ENCODE measurements at regions not wholly inside any gene's neighbourhood (a gene's known extent, or its start where the extent isn't known, plus 50 kb on each side); places are given as distances from the start of the nearest gene placed in this dataset.

DNA sequence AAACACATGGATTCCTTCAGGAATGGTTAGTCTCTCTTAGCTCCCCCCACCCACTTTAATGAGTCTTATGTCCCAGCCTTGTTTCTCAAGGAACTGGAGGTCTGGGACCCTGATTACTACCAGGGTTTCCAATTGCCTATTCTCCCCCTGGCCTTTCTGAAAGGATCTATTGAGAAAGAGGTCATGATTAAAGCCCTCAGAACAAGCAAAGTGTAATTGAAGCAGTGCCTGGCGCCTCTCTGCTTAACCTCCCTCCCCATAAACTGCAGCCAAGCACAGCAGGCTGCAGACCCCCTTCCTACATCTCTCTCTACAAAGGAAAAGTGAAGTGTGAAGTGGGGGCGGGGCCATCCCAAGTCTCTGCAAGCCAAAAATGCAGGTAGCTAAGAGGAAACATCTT lies 159.7 kb upstream of the CDH11 start:
- POLR2A ChIA-PET = no interaction called here
- CTCF ChIA-PET (ENCODE audit: low intra/inter-chr PET ratio, low total read pairs) = no interaction called here
- WGBS (ENCODE audit: low lambda C conversion rate) = 2% methylated on average over 2 of the region's 2 CpGs
- intact Hi-C loops (cut with micrococcal nuclease; ENCODE audit: unreplicated experiment) (no loop called here), in situ Hi-C loops (cut with HindIII; ENCODE audit: extremely low pct_ligation_motif_present, low pct_unique_long_range_greater_than_20kb) (no loop called here)
- Histone ChIP-seq H3K27ac (ENCODE audit: extremely low read length, insufficient read depth, low read length) (no peak overlapping the region), H3K4me3 (replicated peaks in 1 of 3; ENCODE audit: insufficient read depth in 1 of 3, low read depth in 2 of 3, low read length in 3 of 3) (no peak overlapping the region), H4K20me1 (ENCODE audit: insufficient read depth, low read length) (no peaks in the 10 kb centered on the region), H3K9me3 (ENCODE audit: low read length) (no peaks in the 10 kb centered on the region), H3K27me3 (ENCODE audit: control insufficient read depth in 1 of 2, insufficient read depth in 2 of 2, low read length in 2 of 2) (peaks cover 0 to 1% of the 10 kb centered on the region in 2 experiments; a peak in 2 of 5 replicates), H3K4me2 (ENCODE audit: low read depth, low read length) (no peak overlapping the region), H3K4me1 (ENCODE audit: insufficient read depth, low read length) (peaks cover 8% of the 10 kb centered on the region), H3K9ac (ENCODE audit: insufficient read depth, low read depth, low read length) (no peak overlapping the region), H3K79me2 (ENCODE audit: insufficient read depth, low read length) (no peaks in the 10 kb centered on the region), H3K36me3 (replicated peaks in 1 of 2; ENCODE audit: control insufficient read depth in 1 of 2, insufficient read depth in 2 of 2, low read length in 2 of 2) (no peaks in the 10 kb centered on the region), H2AFZ (ENCODE audit: low read length) (no peak overlapping the region)
- BruUV-seq (replicated peaks) = no TSS peak
- ATAC-seq = no peak
- no peak for TF ChIP-seq MBD4 (IDR thresholded peaks at IDR 0.05; ENCODE audit: borderline replicate concordance, low read length)
- no peak for DNase-seq (ENCODE audit: low spot score)
- no peak for FAIRE-seq

DNA sequence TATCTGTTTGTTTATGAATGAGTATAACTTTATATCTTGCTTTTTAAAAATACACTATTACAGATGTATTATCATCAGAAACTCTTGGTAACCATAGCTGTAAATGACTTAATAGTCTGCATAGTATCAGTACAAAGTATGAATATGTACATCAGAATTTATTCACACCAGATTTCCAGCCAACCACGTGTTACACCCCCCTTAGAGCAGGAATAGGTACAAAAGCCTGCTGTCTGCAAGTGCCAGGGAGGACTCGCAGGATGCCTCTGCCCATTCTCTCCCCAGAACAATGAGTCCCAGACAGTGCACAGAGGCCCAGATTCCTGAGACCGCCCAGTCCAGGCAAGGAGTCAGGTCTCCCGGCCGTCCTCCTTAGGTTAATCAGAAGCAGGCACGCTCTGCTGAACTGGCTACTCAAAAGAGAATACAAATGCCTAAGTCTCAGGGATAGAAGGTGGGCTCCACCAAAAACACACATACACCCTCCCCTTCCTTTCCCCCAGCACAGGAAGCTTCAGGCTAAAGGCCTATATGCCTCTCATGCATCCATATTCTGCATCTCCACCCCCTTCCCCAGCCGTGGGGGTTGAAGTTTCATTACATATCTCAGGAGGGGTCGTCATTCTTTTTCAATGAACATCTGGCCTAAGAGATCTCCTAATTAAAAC lies 159.1 kb upstream of the CDH11 start:
- WGBS (ENCODE audit: low lambda C conversion rate) = 6% methylated on average over 7 of the region's 8 CpGs
- Histone ChIP-seq H3K4me2 (ENCODE audit: low read depth, low read length) (no peak overlapping the region), H3K79me2 (ENCODE audit: insufficient read depth, low read length) (no peaks in the 10 kb centered on the region), H3K27me3 (ENCODE audit: control insufficient read depth in 1 of 2, insufficient read depth in 2 of 2, low read length in 2 of 2) (peaks cover 0 to 1% of the 10 kb centered on the region in 2 experiments; a peak in 2 of 5 replicates), H3K9me3 (ENCODE audit: low read length) (no peaks in the 10 kb centered on the region), H3K4me3 (replicated peaks in 1 of 3; ENCODE audit: insufficient read depth in 1 of 3, low read depth in 2 of 3, low read length in 3 of 3) (no peak overlapping the region), H3K9ac (ENCODE audit: insufficient read depth, low read depth, low read length) (no peak overlapping the region), H2AFZ (ENCODE audit: low read length) (no peak overlapping the region), H4K20me1 (ENCODE audit: insufficient read depth, low read length) (no peaks in the 10 kb centered on the region), H3K27ac (ENCODE audit: extremely low read length, insufficient read depth, low read length) (no peak overlapping the region), H3K4me1 (ENCODE audit: insufficient read depth, low read length) (peaks cover 8% of the 10 kb centered on the region), H3K36me3 (replicated peaks in 1 of 2; ENCODE audit: control insufficient read depth in 1 of 2, insufficient read depth in 2 of 2, low read length in 2 of 2) (no peaks in the 10 kb centered on the region)
- intact Hi-C loops (cut with micrococcal nuclease; ENCODE audit: unreplicated experiment) = no loop called here
- TF ChIP-seq, protein P1, sequence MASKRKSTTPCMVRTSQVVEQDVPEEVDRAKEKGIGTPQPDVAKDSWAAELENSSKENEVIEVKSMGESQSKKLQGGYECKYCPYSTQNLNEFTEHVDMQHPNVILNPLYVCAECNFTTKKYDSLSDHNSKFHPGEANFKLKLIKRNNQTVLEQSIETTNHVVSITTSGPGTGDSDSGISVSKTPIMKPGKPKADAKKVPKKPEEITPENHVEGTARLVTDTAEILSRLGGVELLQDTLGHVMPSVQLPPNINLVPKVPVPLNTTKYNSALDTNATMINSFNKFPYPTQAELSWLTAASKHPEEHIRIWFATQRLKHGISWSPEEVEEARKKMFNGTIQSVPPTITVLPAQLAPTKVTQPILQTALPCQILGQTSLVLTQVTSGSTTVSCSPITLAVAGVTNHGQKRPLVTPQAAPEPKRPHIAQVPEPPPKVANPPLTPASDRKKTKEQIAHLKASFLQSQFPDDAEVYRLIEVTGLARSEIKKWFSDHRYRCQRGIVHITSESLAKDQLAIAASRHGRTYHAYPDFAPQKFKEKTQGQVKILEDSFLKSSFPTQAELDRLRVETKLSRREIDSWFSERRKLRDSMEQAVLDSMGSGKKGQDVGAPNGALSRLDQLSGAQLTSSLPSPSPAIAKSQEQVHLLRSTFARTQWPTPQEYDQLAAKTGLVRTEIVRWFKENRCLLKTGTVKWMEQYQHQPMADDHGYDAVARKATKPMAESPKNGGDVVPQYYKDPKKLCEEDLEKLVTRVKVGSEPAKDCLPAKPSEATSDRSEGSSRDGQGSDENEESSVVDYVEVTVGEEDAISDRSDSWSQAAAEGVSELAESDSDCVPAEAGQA (IDR thresholded peaks at IDR 0.05; ENCODE audit: low read depth) = no peak
- TF ChIP-seq, protein P1 (CRISPR knock-in tag; IDR thresholded peaks at IDR 0.05; ENCODE audit: borderline replicate concordance) = no peak
- ChIA-PET POLR2A (no interaction called here), CTCF (ENCODE audit: low intra/inter-chr PET ratio, low total read pairs) (no interaction called here)
- no TSS peak for BruUV-seq (replicated peaks)
- FAIRE-seq = no peak
- ATAC-seq = no peak
- in situ Hi-C loops (cut with HindIII; ENCODE audit: extremely low pct_ligation_motif_present, low pct_unique_long_range_greater_than_20kb) = no loop called here
- no peak for DNase-seq (ENCODE audit: low spot score)
